ENCODE measurements at regions not wholly inside any gene's neighbourhood (a gene's known extent, or its start where the extent isn't known, plus 50 kb on each side); places are given as distances from the start of the nearest gene placed in this dataset.

- no peaks in the 10 kb centered on the region for H4K20me1 ChIP-seq (ENCODE audit: low read depth)
- H3F3A ChIP-seq (ENCODE audit: low read depth): no peaks in the 10 kb centered on the region
- Mint-ChIP-seq H3K9me3 (no peaks in the 10 kb centered on the region), H3K27ac (no peak overlapping the region), H3K4me3 (no peak overlapping the region), H3K36me3 (no peaks in the 10 kb centered on the region), H3K27me3 (ENCODE audit: insufficient read depth, low read depth) (no peaks in the 10 kb centered on the region), H3K4me1 (peaks cover 32% of the 10 kb centered on the region)
- H3K36me3 ChIP-seq: no peaks in the 10 kb centered on the region
- no peaks in the 10 kb centered on the region for H3K79me2 ChIP-seq (ENCODE audit: low read depth)
- peak; percentile 57 for DNase-seq (ENCODE audit: low spot score)
- peaks cover 10% of the 10 kb centered on the region for H3K4me1 ChIP-seq
- H3K9me3 ChIP-seq (ENCODE audit: low read depth): no peaks in the 10 kb centered on the region
- TF ChIP-seq EZH2 (IDR thresholded peaks at IDR 0.05): no peak
- no peak overlapping the region for H2AFZ ChIP-seq (replicated peaks)
- H3K27ac ChIP-seq: no peak overlapping the region
- no peak overlapping the region for H3K4me3 ChIP-seq
- H3K27me3 ChIP-seq: no peaks in the 10 kb centered on the region
- no peak overlapping the region for H3K9ac ChIP-seq
- H3K4me2 ChIP-seq: no peak overlapping the region
Measured at GRCh38 chr9:13450723-13451122, 171.2 kb upstream of the MPDZ start.

- Histone ChIP-seq H3K4me2 (no peak overlapping the region), H3K9me3 (ENCODE audit: low read depth) (no peaks in the 10 kb centered on the region), H2AFZ (replicated peaks) (no peak overlapping the region), H3K36me3 (no peaks in the 10 kb centered on the region), H3F3A (ENCODE audit: low read depth) (no peaks in the 10 kb centered on the region), H3K27ac (no peak overlapping the region), H3K4me1 (peaks cover 26% of the 10 kb centered on the region), H3K9ac (no peak overlapping the region), H3K79me2 (ENCODE audit: low read depth) (no peaks in the 10 kb centered on the region), H4K20me1 (ENCODE audit: low read depth) (no peaks in the 10 kb centered on the region), H3K27me3 (no peaks in the 10 kb centered on the region), H3K4me3 (no peak overlapping the region)
- Mint-ChIP-seq H3K4me3 (no peak overlapping the region), H3K27me3 (ENCODE audit: insufficient read depth, low read depth) (no peaks in the 10 kb centered on the region), H3K27ac (no peak overlapping the region), H3K4me1 (peaks cover 33% of the 10 kb centered on the region), H3K36me3 (no peaks in the 10 kb centered on the region), H3K9me3 (no peaks in the 10 kb centered on the region)
- DNase-seq (ENCODE audit: low spot score): no peak
- TF ChIP-seq EZH2phosphoT487 (IDR thresholded peaks at IDR 0.05): no peak
Measured at GRCh38 chr9:13448482-13448881, 169.0 kb upstream of the MPDZ start.

- Histone ChIP-seq H3K9ac (no peak overlapping the region), H3K4me2 (no peak overlapping the region), H4K20me1 (ENCODE audit: low read depth) (no peaks in the 10 kb centered on the region), H3K27me3 (no peaks in the 10 kb centered on the region), H2AFZ (replicated peaks) (no peak overlapping the region), H3K36me3 (no peaks in the 10 kb centered on the region), H3K9me3 (ENCODE audit: low read depth) (no peaks in the 10 kb centered on the region), H3K27ac (no peak overlapping the region), H3K4me3 (no peak overlapping the region), H3K79me2 (ENCODE audit: low read depth) (no peaks in the 10 kb centered on the region), H3F3A (ENCODE audit: low read depth) (no peaks in the 10 kb centered on the region), H3K4me1 (peaks cover 32% of the 10 kb centered on the region)
- no peaks in the 10 kb centered on the region for H3K36me3 Mint-ChIP-seq
- no peak overlapping the region for H3K4me3 Mint-ChIP-seq
- no peak for DNase-seq (ENCODE audit: low spot score)
- TF ChIP-seq EZH2phosphoT487 (IDR thresholded peaks at IDR 0.05) (no peak), EZH2 (IDR thresholded peaks at IDR 0.05) (no peak), CTCF (IDR thresholded peaks at IDR 0.05) (no peak)
- no peak overlapping the region for H3K27ac Mint-ChIP-seq
- H3K27me3 Mint-ChIP-seq (ENCODE audit: insufficient read depth, low read depth): no peaks in the 10 kb centered on the region
- no peaks in the 10 kb centered on the region for H3K9me3 Mint-ChIP-seq
- H3K4me1 Mint-ChIP-seq: peaks cover 36% of the 10 kb centered on the region
Measured at GRCh38 chr9:13447843-13448422, 168.4 kb upstream of the MPDZ start.

- TF ChIP-seq EZH2 (IDR thresholded peaks at IDR 0.05): no peak
- TF ChIP-seq CTCF (IDR thresholded peaks at IDR 0.05): no peak
- TF ChIP-seq EZH2phosphoT487 (IDR thresholded peaks at IDR 0.05): no peak
- H3K4me3 ChIP-seq: no peak overlapping the region
Measured at GRCh38 chr9:13446938-13447842, 167.7 kb upstream of the MPDZ start.

More at GRCh38 chr9:13446938-13447842, 167.7 kb upstream of the MPDZ start:
- no peaks in the 10 kb centered on the region for H3K36me3 Mint-ChIP-seq
- Histone ChIP-seq H3K27ac (no peak overlapping the region), H4K20me1 (ENCODE audit: low read depth) (no peaks in the 10 kb centered on the region), H3K9ac (no peak overlapping the region), H3K79me2 (ENCODE audit: low read depth) (no peaks in the 10 kb centered on the region), H3K27me3 (no peaks in the 10 kb centered on the region), H3K9me3 (ENCODE audit: low read depth) (no peaks in the 10 kb centered on the region), H3F3A (ENCODE audit: low read depth) (no peaks in the 10 kb centered on the region), H2AFZ (replicated peaks) (no peak overlapping the region), H3K4me2 (no peak overlapping the region), H3K36me3 (no peaks in the 10 kb centered on the region), H3K4me1 (peaks cover 36% of the 10 kb centered on the region)
- H3K9me3 Mint-ChIP-seq: no peaks in the 10 kb centered on the region
- no peak for DNase-seq (ENCODE audit: low spot score)
- H3K27me3 Mint-ChIP-seq (ENCODE audit: insufficient read depth, low read depth): no peaks in the 10 kb centered on the region
- peaks cover 39% of the 10 kb centered on the region for H3K4me1 Mint-ChIP-seq
- H3K27ac Mint-ChIP-seq: no peak overlapping the region
- no peak overlapping the region for H3K4me3 Mint-ChIP-seq
